NCI-H345 (cell line): ENCODE measurements at regions not wholly inside any gene's neighbourhood (a gene's known extent, or its start where the extent isn't known, plus 50 kb on each side); places are given as distances from the start of the nearest gene placed in this dataset.

Source experiments
- DNase-seq: peaks from one replicate; lab custom pipeline; 2025; lab: John Stamatoyannopoulos, UW

- DNase-seq = no peak
Observed at GRCh38 chr10:64079341-64079740, 558.1 kb downstream of the REEP3 start.

GRCh38 chr10:64080071-64080470 is 558.9 kb downstream of the REEP3 start:
- DNase-seq = no peak

- no peak for DNase-seq
Observed at GRCh38 chr10:64081947-64082482, 560.8 kb downstream of the REEP3 start.

GRCh38 chr10:64086083-64086767 is 565.0 kb downstream of the REEP3 start:
- DNase-seq = no peak

GRCh38 chr10:64089648-64090047 is 568.4 kb downstream of the REEP3 start:
- no peak for DNase-seq

- no peak for DNase-seq
Observed at GRCh38 chr10:64090865-64091264, 569.7 kb downstream of the REEP3 start.

GRCh38 chr10:64091897-64092296 is 570.7 kb downstream of the REEP3 start:
- DNase-seq = no peak

GRCh38 chr10:64093304-64093703 is 572.1 kb downstream of the REEP3 start:
- DNase-seq = no peak

GRCh38 chr10:64093946-64094535 is 572.8 kb downstream of the REEP3 start:
- DNase-seq = no peak

GRCh38 chr10:64096941-64097340 is 575.7 kb downstream of the REEP3 start:
- no peak for DNase-seq

- no peak for DNase-seq
Observed at GRCh38 chr10:64097391-64098122, 576.4 kb downstream of the REEP3 start.

GRCh38 chr10:64098994-64099393 is 577.8 kb downstream of the REEP3 start:
- no peak for DNase-seq

GRCh38 chr10:64101606-64102263 is 580.5 kb downstream of the REEP3 start:
- DNase-seq = no peak

GRCh38 chr10:64102264-64102633 is 581.0 kb downstream of the REEP3 start:
- DNase-seq = no peak

GRCh38 chr10:64102916-64103315 is 581.7 kb downstream of the REEP3 start:
- no peak for DNase-seq

GRCh38 chr10:64103750-64104470 is 582.7 kb downstream of the REEP3 start:
- no peak for DNase-seq

- DNase-seq = no peak
Observed at GRCh38 chr10:64109926-64110495, 588.8 kb downstream of the REEP3 start.

GRCh38 chr10:64112701-64113355 is 591.6 kb downstream of the REEP3 start:
- no peak for DNase-seq

- DNase-seq = no peak
Observed at GRCh38 chr10:64113375-64113774, 592.2 kb downstream of the REEP3 start.

GRCh38 chr10:64113792-64114191 is 592.6 kb downstream of the REEP3 start:
- DNase-seq = no peak

GRCh38 chr10:64115471-64115870 is 594.3 kb downstream of the REEP3 start:
- DNase-seq = no peak
